K562 (cell line): ENCODE measurements at regions not wholly inside any gene's neighbourhood (a gene's known extent, or its start where the extent isn't known, plus 50 kb on each side); places are given as distances from the start of the nearest gene placed in this dataset.

Experiments used
- DPF2 ChIP-seq: fragments of 450-650 bp; IDR thresholded peaks from 2 replicates; pipeline ENCODE4 v1.6.1; 2016
- ELF4 ChIP-seq: fragments of 450-650 bp; formaldehyde crosslinking; IDR thresholded peaks from 2 replicates; pipeline ENCODE4 v1.4.0; 2022; ENCODE audit warnings: missing genetic modification characterization
- NR1H2 ChIP-seq: sonication (generic); formaldehyde crosslinking; IDR thresholded peaks from 2 replicates; pipeline ENCODE4 v1.4.0; 2020; ENCODE audit warnings: mild to moderate bottlenecking, missing genetic modification reagents
- POLR2A ChIP-seq: fragments of 450-650 bp; conservative IDR thresholded peaks from 2 replicates; pipeline ENCODE4 v1.6.1; 2016
- RCOR1 ChIP-seq, 2 experiments: IDR thresholded peaks; 2 replicates each; pipeline ENCODE4 v1.6.1; 2012; ENCODE audit warnings: low read depth in 2 of 2, low read length in 2 of 2, borderline replicate concordance in 1 of 2, improper control_type of control experiment in 1 of 2
- TAF1 ChIP-seq: IDR thresholded peaks from 2 replicates; pipeline ENCODE4 v1.6.1; 2011; ENCODE audit warnings: mild to moderate bottlenecking, low read length, moderate library complexity; ENCODE audit not compliant: insufficient read depth, control insufficient read depth, severe bottlenecking; ENCODE audit errors: extremely low read depth
- TF ChIP-seq, protein P1 (sequence below): sonication (generic); formaldehyde crosslinking; IDR thresholded peaks from 2 replicates; pipeline ENCODE4 v1.8.1; 2022; ENCODE audit warnings: missing genetic modification reagents
- TF ChIP-seq, protein P2 (sequence below), 3 experiments: IDR thresholded peaks in 2 of 3; conservative IDR thresholded peaks in 1 of 3; 2 replicates each; pipeline ENCODE4 v1.5.1; 2011 to 2012; ENCODE audit warnings: low read length in 3 of 3, mild to moderate bottlenecking in 3 of 3, control low read depth in 2 of 3, improper control_type of control experiment in 1 of 3, inconsistent platforms in 1 of 3, low read depth in 1 of 3, mixed read lengths in 1 of 3, moderate library complexity in 1 of 3; ENCODE audit not compliant: insufficient read depth in 2 of 3

DNA sequence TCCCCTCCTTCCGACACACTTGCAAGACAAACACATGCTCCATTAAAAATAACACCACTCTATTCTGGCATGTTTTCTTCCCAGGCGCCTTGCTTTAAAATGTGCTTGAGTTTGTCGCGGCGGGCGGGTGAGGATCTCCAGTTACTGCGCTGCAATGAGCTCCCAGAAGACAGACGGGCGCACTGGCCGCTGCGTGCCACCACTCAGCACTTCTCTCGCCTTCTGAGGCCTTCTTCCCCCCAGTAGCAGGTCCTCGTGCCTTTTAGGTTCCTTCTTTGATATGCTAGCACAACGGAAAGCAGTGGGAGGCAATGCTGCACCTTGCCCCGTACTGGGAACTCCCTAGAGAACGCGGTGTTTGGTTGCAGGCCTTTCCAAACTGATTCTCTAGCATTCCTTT is 279.5 kb upstream of the NR5A2 start:
- no peak for TF ChIP-seq NR1H2 (CRISPR knock-in tag)
- no peak for TF ChIP-seq TAF1
- TF ChIP-seq, protein P1, sequence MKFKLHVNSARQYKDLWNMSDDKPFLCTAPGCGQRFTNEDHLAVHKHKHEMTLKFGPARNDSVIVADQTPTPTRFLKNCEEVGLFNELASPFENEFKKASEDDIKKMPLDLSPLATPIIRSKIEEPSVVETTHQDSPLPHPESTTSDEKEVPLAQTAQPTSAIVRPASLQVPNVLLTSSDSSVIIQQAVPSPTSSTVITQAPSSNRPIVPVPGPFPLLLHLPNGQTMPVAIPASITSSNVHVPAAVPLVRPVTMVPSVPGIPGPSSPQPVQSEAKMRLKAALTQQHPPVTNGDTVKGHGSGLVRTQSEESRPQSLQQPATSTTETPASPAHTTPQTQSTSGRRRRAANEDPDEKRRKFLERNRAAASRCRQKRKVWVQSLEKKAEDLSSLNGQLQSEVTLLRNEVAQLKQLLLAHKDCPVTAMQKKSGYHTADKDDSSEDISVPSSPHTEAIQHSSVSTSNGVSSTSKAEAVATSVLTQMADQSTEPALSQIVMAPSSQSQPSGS (CRISPR knock-in tag), result no peak
- TF ChIP-seq RCOR1 (IDR thresholded peaks at IDR 0.05; ENCODE audit: borderline replicate concordance in 1 of 2, low read depth in 2 of 2, low read length in 2 of 2), result no peak
- no peak for TF ChIP-seq ELF4 (CRISPR knock-in tag)
- TF ChIP-seq, protein P2, sequence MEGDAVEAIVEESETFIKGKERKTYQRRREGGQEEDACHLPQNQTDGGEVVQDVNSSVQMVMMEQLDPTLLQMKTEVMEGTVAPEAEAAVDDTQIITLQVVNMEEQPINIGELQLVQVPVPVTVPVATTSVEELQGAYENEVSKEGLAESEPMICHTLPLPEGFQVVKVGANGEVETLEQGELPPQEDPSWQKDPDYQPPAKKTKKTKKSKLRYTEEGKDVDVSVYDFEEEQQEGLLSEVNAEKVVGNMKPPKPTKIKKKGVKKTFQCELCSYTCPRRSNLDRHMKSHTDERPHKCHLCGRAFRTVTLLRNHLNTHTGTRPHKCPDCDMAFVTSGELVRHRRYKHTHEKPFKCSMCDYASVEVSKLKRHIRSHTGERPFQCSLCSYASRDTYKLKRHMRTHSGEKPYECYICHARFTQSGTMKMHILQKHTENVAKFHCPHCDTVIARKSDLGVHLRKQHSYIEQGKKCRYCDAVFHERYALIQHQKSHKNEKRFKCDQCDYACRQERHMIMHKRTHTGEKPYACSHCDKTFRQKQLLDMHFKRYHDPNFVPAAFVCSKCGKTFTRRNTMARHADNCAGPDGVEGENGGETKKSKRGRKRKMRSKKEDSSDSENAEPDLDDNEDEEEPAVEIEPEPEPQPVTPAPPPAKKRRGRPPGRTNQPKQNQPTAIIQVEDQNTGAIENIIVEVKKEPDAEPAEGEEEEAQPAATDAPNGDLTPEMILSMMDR (IDR thresholded peaks at IDR 0.05 in 2 of 3, conservative IDR thresholded peaks at IDR 0.05 in 1 of 3; ENCODE audit: insufficient read depth in 2 of 3, low read depth in 1 of 3, low read length in 3 of 3), result no peak
- TF ChIP-seq POLR2A, result no peak
- no peak for TF ChIP-seq DPF2
